Stimulated activated CD4-positive, alpha-beta T cell treated with anti-CD3 and anti-CD28 coated beads, TNF-alpha, amount 100 ng/mL, for 24 hours (primary cell): ENCODE measurements at regions not wholly inside any gene's neighbourhood (a gene's known extent, or its start where the extent isn't known, plus 50 kb on each side); places are given as distances from the start of the nearest gene placed in this dataset.

Experiments
- DNase-seq, 3 experiments: peaks; one replicate each; pipeline ENCODE4 v3.0.0-alpha.2; 2020; ENCODE audit warnings: low read depth in 3 of 3

- DNase-seq: no peak
These were observed 487.6 kb downstream of the COG6 start for GRCh38 chr13:40143106-40143505.

- no peak for DNase-seq
These were observed 488.1 kb downstream of the COG6 start for GRCh38 chr13:40143559-40143958.

GRCh38 chr13:40145139-40145538 lies 489.7 kb downstream of the COG6 start:
- DNase-seq: peak in 1 of 3 experiments; percentile 27

- no peak for DNase-seq
These were observed 490.6 kb downstream of the COG6 start for GRCh38 chr13:40146063-40146462.

- no peak for DNase-seq
These were observed 491.2 kb downstream of the COG6 start for GRCh38 chr13:40146611-40147117.

- peak in 1 of 3 experiments; percentile 27 for DNase-seq
These were observed 492.6 kb downstream of the COG6 start for GRCh38 chr13:40148101-40148500.

- DNase-seq: no peak
These were observed 493.3 kb downstream of the COG6 start for GRCh38 chr13:40148742-40149141.

- DNase-seq: no peak
These were observed 494.3 kb downstream of the COG6 start for GRCh38 chr13:40149611-40150274.

GRCh38 chr13:40151673-40152072 lies 496.2 kb downstream of the COG6 start:
- no peak for DNase-seq

GRCh38 chr13:40152145-40152544 lies 496.7 kb downstream of the COG6 start:
- no peak for DNase-seq

- no peak for DNase-seq
These were observed 497.5 kb downstream of the COG6 start for GRCh38 chr13:40152922-40153321.

GRCh38 chr13:40153516-40153915 lies 498.1 kb downstream of the COG6 start:
- no peak for DNase-seq

- no peak for DNase-seq
These were observed 499.7 kb downstream of the COG6 start for GRCh38 chr13:40155201-40155600.

GRCh38 chr13:40158218-40158617 lies 502.8 kb downstream of the COG6 start:
- DNase-seq: no peak

- no peak for DNase-seq
These were observed 503.3 kb downstream of the COG6 start for GRCh38 chr13:40158757-40159156.

- DNase-seq: no peak
These were observed 504.3 kb downstream of the COG6 start for GRCh38 chr13:40159736-40160135.

GRCh38 chr13:40160618-40161350 lies 505.3 kb downstream of the COG6 start:
- no peak for DNase-seq

GRCh38 chr13:40161351-40161810 lies 505.1 kb downstream of the FOXO1 start:
- DNase-seq: no peak

GRCh38 chr13:40161931-40162330 lies 504.5 kb downstream of the FOXO1 start:
- no peak for DNase-seq

- DNase-seq: no peak
These were observed 503.1 kb downstream of the FOXO1 start for GRCh38 chr13:40163066-40164000.

GRCh38 chr13:40164133-40164532 lies 502.3 kb downstream of the FOXO1 start:
- DNase-seq: no peak
